ENCODE measurements at regions not wholly inside any gene's neighbourhood (a gene's known extent, or its start where the extent isn't known, plus 50 kb on each side); places are given as distances from the start of the nearest gene placed in this dataset.

GRCh38 chr14:71665157-71665556 lies 267.1 kb upstream of the RGS6 start:
- DNase-seq, result no peak
- TF ChIP-seq CTCF (IDR thresholded peaks at IDR 0.05), result no peak
- H3K9ac ChIP-seq (ENCODE audit: low read depth in 2 of 2, low read length in 2 of 2), result no peak overlapping the region
- H3K9me3 ChIP-seq, result no peaks in the 10 kb centered on the region
- no peak overlapping the region for H3K4me3 ChIP-seq
- intact Hi-C loops (cut with DNase I), result no loop called here
- no peaks in the 10 kb centered on the region for H3K4me1 ChIP-seq
- H3K36me3 ChIP-seq, result no peaks in the 10 kb centered on the region
- no peaks in the 10 kb centered on the region for H3K27me3 ChIP-seq
- no peak overlapping the region for H3K27ac ChIP-seq

DNA sequence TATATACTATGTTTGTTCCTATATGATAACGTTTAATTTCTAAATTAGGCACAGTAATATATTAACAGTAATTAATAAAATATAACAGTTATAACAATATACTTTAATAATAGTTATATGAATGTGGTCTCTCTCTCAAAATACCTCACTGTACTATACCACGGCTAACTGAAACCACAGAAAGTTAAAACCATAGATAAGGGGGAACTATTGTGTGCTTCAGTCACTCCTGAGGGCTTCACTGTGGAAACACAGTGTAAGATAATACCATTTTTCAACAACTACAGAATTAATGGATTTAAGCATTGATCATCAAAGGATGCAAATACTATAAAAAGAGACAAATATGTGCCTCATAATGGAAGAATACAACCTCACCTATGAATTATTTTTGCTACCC lies 266.4 kb upstream of the RGS6 start:
- no peak overlapping the region for H3K27ac ChIP-seq
- TF ChIP-seq CTCF (IDR thresholded peaks at IDR 0.05), result no peak
- no peak overlapping the region for H3K9ac ChIP-seq (ENCODE audit: low read depth in 2 of 2, low read length in 2 of 2)
- no peak overlapping the region for H3K4me3 ChIP-seq
- no peaks in the 10 kb centered on the region for H3K4me1 ChIP-seq
- no peaks in the 10 kb centered on the region for H3K36me3 ChIP-seq
- intact Hi-C loops (cut with DNase I), result no loop called here
- H3K27me3 ChIP-seq, result no peaks in the 10 kb centered on the region
- no peaks in the 10 kb centered on the region for H3K9me3 ChIP-seq
- DNase-seq, result no peak

DNA sequence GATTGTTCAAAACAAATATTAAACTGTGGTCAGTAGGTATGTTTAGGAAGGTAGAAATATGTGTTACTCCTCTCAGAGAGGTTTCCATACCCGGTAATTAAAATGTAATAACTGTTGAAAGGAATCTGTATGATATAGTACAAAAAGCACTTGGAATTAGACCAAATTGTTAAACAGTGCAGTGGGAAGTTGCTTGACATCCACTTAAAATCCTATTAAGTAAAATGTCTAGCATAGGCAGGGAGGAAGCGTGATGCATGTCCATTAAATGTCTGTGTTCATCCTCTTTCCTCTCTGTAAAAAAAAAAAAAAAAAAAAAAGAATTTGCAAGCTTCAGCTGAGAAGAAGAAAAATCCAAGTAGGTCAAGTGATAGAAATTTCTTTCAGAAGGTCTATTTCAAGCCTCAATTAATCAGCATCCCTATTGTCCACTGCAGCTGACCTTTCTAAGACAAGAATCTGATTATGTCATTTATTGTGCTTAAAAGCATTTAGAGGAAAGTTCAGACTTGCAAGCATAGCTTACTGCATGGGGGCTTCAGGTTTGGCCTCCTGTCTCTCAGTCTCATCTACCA lies 265.6 kb upstream of the RGS6 start:
- no peaks in the 10 kb centered on the region for H3K27me3 ChIP-seq
- H3K36me3 ChIP-seq, result no peaks in the 10 kb centered on the region
- no peaks in the 10 kb centered on the region for H3K4me1 ChIP-seq
- H3K27ac ChIP-seq, result no peak overlapping the region
- H3K4me3 ChIP-seq, result no peak overlapping the region
- no peak for TF ChIP-seq CTCF (IDR thresholded peaks at IDR 0.05)
- no peak for DNase-seq
- no peak overlapping the region for H3K9ac ChIP-seq (ENCODE audit: low read depth in 2 of 2, low read length in 2 of 2)
- intact Hi-C loops (cut with DNase I), result no loop called here
- no peaks in the 10 kb centered on the region for H3K9me3 ChIP-seq

DNA sequence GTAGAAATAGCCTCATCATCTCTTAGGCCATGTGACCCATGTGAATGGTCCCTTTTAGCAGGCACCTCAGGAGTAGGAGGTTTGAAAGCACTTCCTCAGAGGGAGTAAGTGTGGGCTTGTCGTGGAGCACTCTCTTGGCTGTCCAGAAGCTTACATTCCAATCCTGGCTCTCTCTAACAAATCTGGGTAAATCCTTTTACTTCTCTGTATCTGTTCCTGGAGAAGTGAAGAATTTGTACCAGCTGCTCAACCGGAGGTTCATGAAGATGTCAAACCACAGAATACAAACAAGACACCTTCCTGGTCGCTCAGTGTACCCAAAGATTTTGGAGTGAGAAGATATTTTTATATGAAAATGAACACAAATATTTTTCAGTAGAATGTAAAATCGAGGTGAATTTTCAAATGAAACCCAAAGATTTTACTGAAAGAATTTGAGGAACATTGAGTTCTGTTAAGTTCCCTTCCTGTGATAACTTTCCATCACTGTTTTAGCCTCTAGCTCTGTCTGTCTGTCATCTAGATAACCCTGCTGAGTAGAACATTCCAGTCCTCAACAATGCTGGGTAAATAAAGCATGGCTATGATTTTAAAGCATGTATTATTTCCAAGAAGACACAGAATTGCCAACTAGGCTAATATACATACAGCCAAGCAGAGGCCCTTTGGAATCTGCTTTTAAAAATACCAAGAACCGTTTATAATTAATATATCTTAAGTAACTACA lies 263.9 kb upstream of the RGS6 start:
- no peaks in the 10 kb centered on the region for H3K9me3 ChIP-seq
- H3K4me1 ChIP-seq, result no peaks in the 10 kb centered on the region
- no peaks in the 10 kb centered on the region for H3K36me3 ChIP-seq
- no peak overlapping the region for H3K4me3 ChIP-seq
- no peak for DNase-seq
- no peak overlapping the region for H3K9ac ChIP-seq (ENCODE audit: low read depth in 2 of 2, low read length in 2 of 2)
- TF ChIP-seq CTCF (IDR thresholded peaks at IDR 0.05), result no peak
- intact Hi-C loops (cut with DNase I), result no loop called here
- H3K27me3 ChIP-seq, result no peaks in the 10 kb centered on the region
- no peak overlapping the region for H3K27ac ChIP-seq

- H3K4me1 ChIP-seq, result no peaks in the 10 kb centered on the region
- no peak overlapping the region for H3K9ac ChIP-seq (ENCODE audit: low read depth in 2 of 2, low read length in 2 of 2)
- no peak for TF ChIP-seq CTCF (IDR thresholded peaks at IDR 0.05)
- no peak for DNase-seq
- H3K9me3 ChIP-seq, result no peaks in the 10 kb centered on the region
- H3K4me3 ChIP-seq, result no peak overlapping the region
- H3K27me3 ChIP-seq, result no peaks in the 10 kb centered on the region
- H3K36me3 ChIP-seq, result no peaks in the 10 kb centered on the region
- intact Hi-C loops (cut with DNase I), result no loop called here
- H3K27ac ChIP-seq, result no peak overlapping the region
These were observed 259.6 kb upstream of the RGS6 start for GRCh38 chr14:71672596-71672995.

Data from colonic mucosa (tissue), 4 donors.